ENCODE measurements at regions not wholly inside any gene's neighbourhood (a gene's known extent, or its start where the extent isn't known, plus 50 kb on each side); places are given as distances from the start of the nearest gene placed in this dataset.

DNA sequence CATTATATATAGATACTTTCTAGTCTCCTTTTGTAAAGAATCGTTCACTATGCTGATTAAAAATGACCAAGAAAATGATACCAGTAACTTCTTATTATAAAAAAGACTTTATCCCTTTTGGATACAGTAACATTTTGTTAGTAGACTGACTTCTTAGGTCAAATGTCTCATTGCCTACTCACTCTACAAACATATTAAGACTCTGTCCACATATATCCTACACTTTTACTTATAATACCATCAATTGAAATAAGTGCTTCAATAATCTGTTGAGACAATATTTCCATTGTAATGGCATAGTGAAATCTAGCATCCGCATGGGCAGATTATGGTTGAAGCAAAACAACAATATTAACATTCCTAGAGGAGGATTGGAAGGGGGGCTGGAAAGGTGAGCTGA, 180.6 kb downstream of the ARL4A start:
- TF ChIP-seq TOX (CRISPR knock-in tag; IDR thresholded peaks at IDR 0.05; ENCODE audit: borderline replicate concordance): no peak
- no peak for TF ChIP-seq ISL1 (CRISPR knock-in tag; IDR thresholded peaks at IDR 0.05)
- TF ChIP-seq, protein P1, sequence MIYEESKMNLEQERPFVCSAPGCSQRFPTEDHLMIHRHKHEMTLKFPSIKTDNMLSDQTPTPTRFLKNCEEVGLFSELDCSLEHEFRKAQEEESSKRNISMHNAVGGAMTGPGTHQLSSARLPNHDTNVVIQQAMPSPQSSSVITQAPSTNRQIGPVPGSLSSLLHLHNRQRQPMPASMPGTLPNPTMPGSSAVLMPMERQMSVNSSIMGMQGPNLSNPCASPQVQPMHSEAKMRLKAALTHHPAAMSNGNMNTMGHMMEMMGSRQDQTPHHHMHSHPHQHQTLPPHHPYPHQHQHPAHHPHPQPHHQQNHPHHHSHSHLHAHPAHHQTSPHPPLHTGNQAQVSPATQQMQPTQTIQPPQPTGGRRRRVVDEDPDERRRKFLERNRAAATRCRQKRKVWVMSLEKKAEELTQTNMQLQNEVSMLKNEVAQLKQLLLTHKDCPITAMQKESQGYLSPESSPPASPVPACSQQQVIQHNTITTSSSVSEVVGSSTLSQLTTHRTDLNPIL (CRISPR knock-in tag; IDR thresholded peaks at IDR 0.05; ENCODE audit: low read depth): no peak
- TF ChIP-seq RARB (CRISPR knock-in tag; IDR thresholded peaks at IDR 0.05): no peak
- no peak for TF ChIP-seq ZNF8 (CRISPR knock-in tag; IDR thresholded peaks at IDR 0.05)
- no peak for TF ChIP-seq POU6F1 (CRISPR knock-in tag; IDR thresholded peaks at IDR 0.05; ENCODE audit: borderline replicate concordance, low read depth)

Measured in SK-N-SH treated with all-trans-retinoic acid at 6 μM for 48 hours (cell line).